ENCODE measurements at regions not wholly inside any gene's neighbourhood (a gene's known extent, or its start where the extent isn't known, plus 50 kb on each side); places are given as distances from the start of the nearest gene placed in this dataset.

- Histone ChIP-seq H3K36me3 (replicated peaks; ENCODE audit: low read depth, low read length) (no peaks in the 10 kb centered on the region), H3K27me3 (ENCODE audit: low read depth, low read length) (no peaks in the 10 kb centered on the region), H3K4me2 (ENCODE audit: low read length) (no peak overlapping the region), H3K9ac (ENCODE audit: low read length) (no peak overlapping the region), H4K20me1 (ENCODE audit: insufficient read depth, low read length) (no peaks in the 10 kb centered on the region), H3K27ac (ENCODE audit: low read length) (no peak overlapping the region), H3K4me1 (ENCODE audit: low read length) (no peaks in the 10 kb centered on the region), H2AFZ (ENCODE audit: low read depth, low read length) (no peak overlapping the region), H3K9me3 (ENCODE audit: insufficient read depth, low read length) (no peaks in the 10 kb centered on the region), H3K4me3 (ENCODE audit: low read length) (no peak overlapping the region), H3K79me2 (ENCODE audit: low read length) (no peaks in the 10 kb centered on the region)
- TF ChIP-seq CTCF (IDR thresholded peaks at IDR 0.05; ENCODE audit: low read depth, low read length) (no peak), EZH2phosphoT487 (IDR thresholded peaks at IDR 0.05; ENCODE audit: low read depth) (no peak)
Observed at GRCh38 chr5:106205916-106206571, 1464.7 kb downstream of the EFNA5 start.

GRCh38 chr5:106202035-106202434 is 1468.7 kb downstream of the EFNA5 start:
- Histone ChIP-seq H3K9ac (ENCODE audit: low read length) (no peak overlapping the region), H3K79me2 (ENCODE audit: low read length) (no peaks in the 10 kb centered on the region), H2AFZ (ENCODE audit: low read depth, low read length) (no peak overlapping the region), H4K20me1 (ENCODE audit: insufficient read depth, low read length) (no peaks in the 10 kb centered on the region), H3K4me2 (ENCODE audit: low read length) (no peak overlapping the region), H3K9me3 (ENCODE audit: insufficient read depth, low read length) (no peaks in the 10 kb centered on the region), H3K4me3 (ENCODE audit: low read length) (no peak overlapping the region), H3K36me3 (replicated peaks; ENCODE audit: low read depth, low read length) (no peaks in the 10 kb centered on the region), H3K4me1 (ENCODE audit: low read length) (no peaks in the 10 kb centered on the region), H3K27ac (ENCODE audit: low read length) (no peak overlapping the region), H3K27me3 (ENCODE audit: low read depth, low read length) (no peaks in the 10 kb centered on the region)
- TF ChIP-seq CTCF (IDR thresholded peaks at IDR 0.05; ENCODE audit: low read depth, low read length) (no peak), EZH2phosphoT487 (IDR thresholded peaks at IDR 0.05; ENCODE audit: low read depth) (no peak)

- no peaks in the 10 kb centered on the region for H3K79me2 ChIP-seq (ENCODE audit: low read length)
- no peak overlapping the region for H2AFZ ChIP-seq (ENCODE audit: low read depth, low read length)
- H3K4me2 ChIP-seq (ENCODE audit: low read length) = no peak overlapping the region
- H3K27me3 ChIP-seq (ENCODE audit: low read depth, low read length) = no peaks in the 10 kb centered on the region
- H3K4me1 ChIP-seq (ENCODE audit: low read length) = no peaks in the 10 kb centered on the region
- no peak overlapping the region for H3K9ac ChIP-seq (ENCODE audit: low read length)
- no peak overlapping the region for H3K27ac ChIP-seq (ENCODE audit: low read length)
- H3K9me3 ChIP-seq (ENCODE audit: insufficient read depth, low read length) = no peaks in the 10 kb centered on the region
- no peaks in the 10 kb centered on the region for H4K20me1 ChIP-seq (ENCODE audit: insufficient read depth, low read length)
- no peak overlapping the region for H3K4me3 ChIP-seq (ENCODE audit: low read length)
- H3K36me3 ChIP-seq (replicated peaks; ENCODE audit: low read depth, low read length) = no peaks in the 10 kb centered on the region
- no peak for TF ChIP-seq CTCF (IDR thresholded peaks at IDR 0.05; ENCODE audit: low read depth, low read length)
- TF ChIP-seq EZH2phosphoT487 (IDR thresholded peaks at IDR 0.05; ENCODE audit: low read depth) = no peak
Observed at GRCh38 chr5:106200971-106201370, 1469.8 kb downstream of the EFNA5 start.

GRCh38 chr5:106195679-106196474 is 1474.9 kb downstream of the EFNA5 start:
- no peaks in the 10 kb centered on the region for H3K79me2 ChIP-seq (ENCODE audit: low read length)
- H3K4me1 ChIP-seq (ENCODE audit: low read length) = peaks cover 4% of the 10 kb centered on the region; the same call in 1 of the 2 replicates
- no peaks in the 10 kb centered on the region for H3K27me3 ChIP-seq (ENCODE audit: low read depth, low read length)
- H3K27ac ChIP-seq (ENCODE audit: low read length) = no peak overlapping the region
- no peak overlapping the region for H3K9ac ChIP-seq (ENCODE audit: low read length)
- no peaks in the 10 kb centered on the region for H4K20me1 ChIP-seq (ENCODE audit: insufficient read depth, low read length)
- no peaks in the 10 kb centered on the region for H3K9me3 ChIP-seq (ENCODE audit: insufficient read depth, low read length)
- H2AFZ ChIP-seq (ENCODE audit: low read depth, low read length) = no peak overlapping the region
- no peak overlapping the region for H3K4me3 ChIP-seq (ENCODE audit: low read length)
- no peaks in the 10 kb centered on the region for H3K36me3 ChIP-seq (replicated peaks; ENCODE audit: low read depth, low read length)
- TF ChIP-seq EZH2phosphoT487 (IDR thresholded peaks at IDR 0.05; ENCODE audit: low read depth) = no peak
- no peak for TF ChIP-seq CTCF (IDR thresholded peaks at IDR 0.05; ENCODE audit: low read depth, low read length)
- H3K4me2 ChIP-seq (ENCODE audit: low read length) = no peak overlapping the region
